Transverse colon (tissue), 4 donors: ENCODE measurements at regions not wholly inside any gene's neighbourhood (a gene's known extent, or its start where the extent isn't known, plus 50 kb on each side); places are given as distances from the start of the nearest gene placed in this dataset.

ENCODE experiments used
- DNase-seq: peaks from one replicate; pipeline ENCODE4 v3.0.0-alpha.2; 2019
- H3K27ac ChIP-seq, 4 donors: fragments of 200-600 bp; sonication (generic); 2 replicates each; pipeline ENCODE4 v1.5.1; 2016 to 2018; ENCODE audit warnings: inconsistent platforms in 4 of 4
- H3K27me3 ChIP-seq: fragments of 200-600 bp; sonication (generic); 2 replicates; pipeline ENCODE4 v1.5.1; 2017; ENCODE audit warnings: inconsistent platforms
- H3K36me3 ChIP-seq, 4 donors: fragments of 200-600 bp; sonication (generic); 2 replicates each; pipeline ENCODE4 v1.5.1; 2017 to 2019; ENCODE audit warnings: inconsistent platforms in 4 of 4
- H3K4me1 ChIP-seq, 4 donors: fragments of 200-600 bp; sonication (generic); 2 replicates each; pipeline ENCODE4 v1.5.1; 2017 to 2020; ENCODE audit warnings: inconsistent platforms in 4 of 4
- H3K4me3 ChIP-seq, 4 donors: fragments of 200-600 bp; sonication (generic); 1 replicate in 1 of 4; 2 replicates in 3 of 4; pipeline versions ENCODE4 v1.5.1 to v1.6.1; 2017 to 2019; ENCODE audit warnings: inconsistent platforms in 4 of 4
- H3K9me3 ChIP-seq, 2 donors: fragments of 200-600 bp; sonication (generic); 2 replicates each; pipeline ENCODE4 v1.5.1; 2017 to 2019; ENCODE audit warnings: inconsistent platforms in 2 of 2
- EP300 ChIP-seq: sonication (generic); formaldehyde crosslinking; IDR thresholded peaks from one replicate; pipeline ENCODE4 v1.6.1; 2017; ENCODE audit warnings: antibody characterized with exemption, low read depth
- POLR2A ChIP-seq: fragments of 450-650 bp; IDR thresholded peaks from one replicate; pipeline ENCODE4 v1.6.1; 2016; ENCODE audit warnings: antibody characterized with exemption, mild to moderate bottlenecking, moderate library complexity
- POLR2AphosphoS5 ChIP-seq, 3 donors: sonication (generic); formaldehyde crosslinking; IDR thresholded peaks; one replicate each; pipeline ENCODE4 v1.6.1; 2016; ENCODE audit warnings: antibody characterized with exemption in 3 of 3
- WGBS, 2 donors: methylation state at CpG; one replicate each; pipeline ENCODE4 v1.1.5; 2018; ENCODE audit warnings: low coverage in 1 of 2; 5-methylcytosine and 5-hydroxymethylcytosine counted together
- in situ Hi-C, 4 donors: fragments of 200-750 bp; cut with MboI; loops; one replicate each; pipeline versions ENCODE4 v1.15.0 to v1.15.1; 2017; ENCODE audit warnings: low sequenced_read_pairs in 3 of 4, low pct_ligation_motif_present in 1 of 4, low pct_unique_long_range_greater_than_20kb in 1 of 4
- intact Hi-C: fragments of 100-400 bp; cut with DNase I; formaldehyde crosslinking; loops from one replicate; pipeline ENCODE4 v1.15.1; 2023; ENCODE audit warnings: low total_unique reads
- TF ChIP-seq, protein P1 (sequence below), 5 experiments: fragments of 200-600 bp in 3 of 5; fragments of 450-650 bp in 2 of 5; sonication (generic) in 3 of 5; IDR thresholded peaks; 1 replicate in 2 of 5; 2 replicates in 3 of 5; pipeline ENCODE4 v1.5.1; 2016 to 2017; ENCODE audit warnings: antibody characterized with exemption in 5 of 5, inconsistent platforms in 3 of 5, mild to moderate bottlenecking in 2 of 5, moderate library complexity in 1 of 5

DNA sequence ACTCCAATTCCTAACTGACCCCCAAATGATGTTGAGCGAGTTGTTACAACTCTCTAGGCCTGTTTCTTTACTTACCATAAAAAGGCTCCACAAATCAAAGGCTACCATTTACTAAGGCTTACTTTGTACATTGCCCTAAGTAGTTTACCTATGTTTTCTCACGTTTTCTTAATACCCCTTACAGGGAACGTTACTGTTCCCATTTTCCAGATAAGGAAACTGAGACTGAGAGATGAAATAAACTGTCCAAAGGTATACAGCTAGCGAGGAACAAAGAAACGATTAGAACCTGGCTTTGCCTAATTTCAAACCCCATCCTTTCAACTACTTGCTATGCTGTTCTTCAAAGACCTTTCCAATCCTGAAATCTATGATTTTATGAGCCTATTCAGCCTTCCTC, 74.8 kb upstream of the SPTBN1 start:
- in situ Hi-C loops, result no loop called here
- Histone ChIP-seq H3K4me3 (no peak overlapping the region), H3K9me3 (no peaks in the 10 kb centered on the region), H3K36me3 (no peaks in the 10 kb centered on the region), H3K27me3 (no peaks in the 10 kb centered on the region), H3K4me1 (no peaks in the 10 kb centered on the region), H3K27ac (no peak overlapping the region)
- no peak for DNase-seq
- intact Hi-C loops, result no loop called here
- 69 to 74% methylated on average over 5 of the region's 5 CpGs for WGBS, 2 donors
- no peak for TF ChIP-seq EP300
- no peak for TF ChIP-seq POLR2A
- TF ChIP-seq, protein P1, sequence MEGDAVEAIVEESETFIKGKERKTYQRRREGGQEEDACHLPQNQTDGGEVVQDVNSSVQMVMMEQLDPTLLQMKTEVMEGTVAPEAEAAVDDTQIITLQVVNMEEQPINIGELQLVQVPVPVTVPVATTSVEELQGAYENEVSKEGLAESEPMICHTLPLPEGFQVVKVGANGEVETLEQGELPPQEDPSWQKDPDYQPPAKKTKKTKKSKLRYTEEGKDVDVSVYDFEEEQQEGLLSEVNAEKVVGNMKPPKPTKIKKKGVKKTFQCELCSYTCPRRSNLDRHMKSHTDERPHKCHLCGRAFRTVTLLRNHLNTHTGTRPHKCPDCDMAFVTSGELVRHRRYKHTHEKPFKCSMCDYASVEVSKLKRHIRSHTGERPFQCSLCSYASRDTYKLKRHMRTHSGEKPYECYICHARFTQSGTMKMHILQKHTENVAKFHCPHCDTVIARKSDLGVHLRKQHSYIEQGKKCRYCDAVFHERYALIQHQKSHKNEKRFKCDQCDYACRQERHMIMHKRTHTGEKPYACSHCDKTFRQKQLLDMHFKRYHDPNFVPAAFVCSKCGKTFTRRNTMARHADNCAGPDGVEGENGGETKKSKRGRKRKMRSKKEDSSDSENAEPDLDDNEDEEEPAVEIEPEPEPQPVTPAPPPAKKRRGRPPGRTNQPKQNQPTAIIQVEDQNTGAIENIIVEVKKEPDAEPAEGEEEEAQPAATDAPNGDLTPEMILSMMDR (IDR thresholded peaks at IDR 0.05), result no peak
- TF ChIP-seq POLR2AphosphoS5 (IDR thresholded peaks at IDR 0.05), result no peak

DNA sequence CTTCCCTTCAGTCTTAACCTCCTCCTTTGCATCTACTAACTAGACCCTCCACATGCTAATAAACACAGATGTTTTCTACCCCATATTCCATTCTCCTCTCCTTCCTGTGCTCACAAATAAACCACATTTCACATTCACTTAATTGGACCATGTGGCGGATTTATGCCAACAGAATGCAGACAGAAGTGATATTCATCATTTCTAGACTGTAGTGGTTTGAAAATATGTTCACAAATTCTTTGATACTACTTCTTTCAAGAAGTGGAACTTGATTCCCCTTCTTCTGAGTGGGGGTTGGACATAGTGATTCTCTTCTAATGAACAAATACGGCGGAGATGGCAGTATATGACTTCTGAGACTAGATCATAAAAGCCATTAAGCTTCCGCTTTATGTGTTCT, 73.5 kb upstream of the SPTBN1 start:
- H3K27me3 ChIP-seq, result no peaks in the 10 kb centered on the region
- 97 to 100% methylated on average over 2 to 4 of the region's 4 CpGs for WGBS, 2 donors
- no peak for DNase-seq
- intact Hi-C loops, result no loop called here
- no peaks in the 10 kb centered on the region for H3K36me3 ChIP-seq
- no peaks in the 10 kb centered on the region for H3K4me1 ChIP-seq
- in situ Hi-C loops, result no loop called here
- no peak overlapping the region for H3K27ac ChIP-seq
- TF ChIP-seq EP300, result no peak
- TF ChIP-seq, protein P1 (IDR thresholded peaks at IDR 0.05), result no peak
- no peak for TF ChIP-seq POLR2AphosphoS5 (IDR thresholded peaks at IDR 0.05)
- no peak for TF ChIP-seq POLR2A
- H3K9me3 ChIP-seq, result no peaks in the 10 kb centered on the region
- H3K4me3 ChIP-seq, result no peak overlapping the region

DNA sequence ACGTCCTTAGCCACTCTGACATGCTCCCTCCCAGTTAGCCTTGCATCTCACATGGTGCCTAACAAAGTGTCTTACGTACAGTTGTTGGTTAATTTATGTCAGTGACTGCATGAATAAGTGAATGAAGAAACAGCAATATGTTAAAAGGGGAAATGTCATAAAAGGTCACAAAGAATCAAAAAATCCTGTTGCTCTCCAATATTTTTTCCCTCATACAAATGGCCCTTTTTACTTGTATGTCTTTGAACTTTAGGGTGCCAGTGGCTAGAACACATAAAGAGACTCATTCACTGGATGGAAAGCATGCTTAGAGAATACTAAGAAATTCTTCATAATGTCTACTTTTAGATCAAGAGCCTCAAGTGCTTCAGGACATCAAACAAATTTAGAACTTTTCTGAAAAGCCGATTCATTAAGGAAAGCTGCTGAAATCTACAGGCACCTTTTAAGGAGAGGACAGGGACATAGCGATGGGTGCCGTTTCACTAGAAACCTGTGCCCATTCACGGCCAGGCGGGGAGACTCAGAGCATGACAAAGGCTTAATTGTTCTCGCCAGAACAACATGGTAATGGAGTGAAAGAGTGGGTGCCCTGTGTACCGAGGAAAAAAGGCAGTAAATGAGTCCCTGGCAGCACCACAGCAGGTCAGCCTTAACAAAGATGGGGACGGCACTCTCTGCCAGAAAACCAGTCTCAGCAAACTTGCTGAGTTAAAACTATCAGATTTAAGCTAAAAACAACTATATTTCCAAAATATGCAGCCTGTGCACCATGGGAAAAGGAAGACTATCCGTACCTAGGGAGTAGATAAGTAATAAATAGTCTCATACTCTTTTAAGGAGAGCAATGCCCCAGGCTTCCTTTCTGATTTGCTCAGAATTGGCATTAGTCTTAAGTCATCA, 71.6 kb upstream of the SPTBN1 start:
- no peak for DNase-seq
- intact Hi-C loops (no loop called here), in situ Hi-C loops (no loop called here)
- 46 to 50% methylated on average over 8 to 11 of the region's 11 CpGs for WGBS, 2 donors
- no peaks in the 10 kb centered on the region for H3K36me3 ChIP-seq
- H3K4me1 ChIP-seq, result no peaks in the 10 kb centered on the region
- no peak overlapping the region for H3K27ac ChIP-seq
- TF ChIP-seq POLR2AphosphoS5 (IDR thresholded peaks at IDR 0.05) (no peak), POLR2A (no peak), EP300 (no peak)
- TF ChIP-seq, protein P1 (IDR thresholded peaks at IDR 0.05), result no peak
- H3K4me3 ChIP-seq, result no peak overlapping the region
- no peaks in the 10 kb centered on the region for H3K27me3 ChIP-seq
- H3K9me3 ChIP-seq, result no peaks in the 10 kb centered on the region

DNA sequence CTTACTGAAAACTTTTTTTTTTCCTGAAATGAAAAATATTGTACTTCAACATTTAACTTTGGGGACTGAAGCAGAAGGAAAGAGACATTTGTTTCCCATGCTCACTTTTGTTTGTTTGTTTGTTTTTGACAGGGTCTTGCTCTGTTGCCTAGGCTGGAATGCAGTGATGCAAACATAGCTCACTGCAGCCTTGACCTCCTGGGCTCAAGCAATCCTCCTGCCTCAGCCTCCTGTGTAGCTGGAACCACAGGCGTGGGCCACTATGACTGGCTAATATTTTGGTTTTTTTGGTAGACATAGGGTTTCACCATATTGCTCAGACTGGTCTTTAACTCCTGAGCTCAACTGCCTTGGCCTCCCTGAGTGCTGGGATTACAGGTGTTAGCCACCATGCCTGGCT, 70.9 kb upstream of the SPTBN1 start:
- Histone ChIP-seq H3K36me3 (no peaks in the 10 kb centered on the region), H3K9me3 (no peaks in the 10 kb centered on the region), H3K27me3 (no peaks in the 10 kb centered on the region), H3K4me3 (no peak overlapping the region), H3K27ac (no peak overlapping the region), H3K4me1 (no peaks in the 10 kb centered on the region)
- TF ChIP-seq EP300 (no peak), POLR2A (no peak), POLR2AphosphoS5 (IDR thresholded peaks at IDR 0.05) (no peak)
- TF ChIP-seq, protein P1 (IDR thresholded peaks at IDR 0.05), result no peak
- in situ Hi-C loops, result no loop called here
- no peak for DNase-seq
- WGBS, 2 donors, result 88 to 100% methylated on average over 1 of the region's 1 CpG
- intact Hi-C loops, result no loop called here
